ELF-1 (cell line): ENCODE measurements at regions not wholly inside any gene's neighbourhood (a gene's known extent, or its start where the extent isn't known, plus 50 kb on each side); places are given as distances from the start of the nearest gene placed in this dataset.
"Not testable (repeated sequence)": the region's sequence is repeated elsewhere in the genome, so short reads cannot be mapped to it uniquely, and the experiment has no call there.

Source experiments
- DNase-seq: peaks from one replicate; pipeline ENCODE4 v3.0.0-alpha.2; 2016; ENCODE audit warnings: low read depth, low spot score

DNA sequence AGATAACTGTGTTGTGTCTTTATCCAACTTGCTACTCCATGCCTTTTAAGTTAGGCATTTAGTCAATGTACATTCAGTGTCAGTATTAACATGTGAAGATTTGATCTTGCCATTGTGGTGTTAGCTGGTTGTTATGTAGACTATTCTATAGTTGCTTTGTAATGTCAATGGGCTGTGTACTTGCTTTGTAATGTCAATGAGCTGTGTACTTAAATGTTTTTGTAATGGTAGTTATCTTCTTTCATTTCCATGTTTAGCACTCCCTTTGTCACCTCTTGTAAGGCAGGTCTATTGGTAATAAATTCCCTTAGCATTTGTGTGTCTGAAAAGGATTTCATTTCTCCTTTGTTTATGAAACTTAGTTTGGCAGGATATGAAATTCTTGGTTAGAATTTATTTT, 53.4 kb downstream of the MC4R start:
- no peak for DNase-seq

DNA sequence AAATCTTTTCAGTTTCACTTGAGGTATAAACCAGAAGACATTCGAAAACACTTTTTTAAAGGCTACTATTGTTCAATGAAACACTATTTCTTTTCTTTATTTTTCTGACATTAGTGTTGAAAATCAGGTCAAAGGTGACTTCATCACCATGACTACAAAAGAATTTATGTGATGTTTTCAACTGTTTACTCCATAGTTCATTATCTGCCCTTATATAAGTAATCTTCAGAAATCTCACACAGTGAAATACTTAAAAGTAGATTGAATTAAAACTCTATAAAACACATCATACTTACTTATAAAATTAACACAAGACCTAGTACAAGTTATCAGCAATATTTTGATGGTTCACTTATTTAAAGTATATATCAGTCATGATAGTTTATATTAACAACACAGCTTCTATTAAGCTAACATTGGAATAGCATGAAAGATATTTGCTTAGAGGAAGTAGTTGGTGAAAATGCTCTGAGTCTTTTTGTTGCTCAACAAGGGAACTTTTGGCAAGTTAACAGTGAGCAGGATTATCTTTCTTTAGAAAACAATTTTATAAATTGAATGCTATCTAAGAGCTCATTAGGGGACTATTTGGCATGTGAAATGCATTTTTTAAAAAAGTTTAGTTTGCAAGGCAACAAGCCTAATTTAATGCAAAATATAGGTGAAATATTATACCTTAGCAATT, 60.8 kb downstream of the MC4R start:
- no peak for DNase-seq

DNA sequence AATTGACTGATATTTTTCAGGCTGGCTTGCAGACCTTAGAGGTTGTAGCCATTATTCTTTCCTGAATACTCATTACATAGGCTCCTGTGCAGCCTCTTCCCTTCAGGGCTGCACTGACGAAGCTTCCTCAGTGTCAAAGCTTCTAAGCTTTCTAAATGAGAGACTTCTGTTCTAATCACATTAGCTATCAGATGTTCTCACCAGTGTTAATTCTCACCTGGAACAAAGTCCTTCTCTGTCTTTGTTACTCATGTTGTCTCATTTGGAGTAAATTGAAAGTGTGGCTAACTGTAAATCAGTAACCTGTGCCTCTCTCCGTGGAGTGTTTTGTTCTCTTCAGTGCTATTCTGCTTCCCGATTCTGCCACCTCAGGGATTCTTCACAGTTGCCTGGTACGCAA, 76.9 kb downstream of the MC4R start:
- DNase-seq = no peak

DNA sequence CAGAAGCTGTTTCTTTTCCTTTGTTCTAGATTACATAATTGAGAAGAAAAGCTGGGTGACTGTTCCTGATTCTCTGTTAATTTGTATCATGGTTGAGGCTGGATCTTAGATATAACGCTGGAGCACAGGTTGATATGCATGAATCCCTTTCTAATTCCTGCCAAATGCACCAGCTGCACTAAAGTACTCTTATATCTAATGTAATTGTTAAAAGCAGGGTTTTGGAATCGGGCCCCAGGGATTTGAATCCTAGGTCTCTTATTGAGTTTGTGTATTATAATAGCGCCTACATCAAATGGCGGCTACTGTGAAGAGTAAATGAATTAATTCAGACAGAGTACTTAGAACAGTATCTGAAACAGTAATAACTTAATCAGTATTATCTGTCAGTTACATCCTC, 80.4 kb downstream of the MC4R start:
- DNase-seq = no peak

DNA sequence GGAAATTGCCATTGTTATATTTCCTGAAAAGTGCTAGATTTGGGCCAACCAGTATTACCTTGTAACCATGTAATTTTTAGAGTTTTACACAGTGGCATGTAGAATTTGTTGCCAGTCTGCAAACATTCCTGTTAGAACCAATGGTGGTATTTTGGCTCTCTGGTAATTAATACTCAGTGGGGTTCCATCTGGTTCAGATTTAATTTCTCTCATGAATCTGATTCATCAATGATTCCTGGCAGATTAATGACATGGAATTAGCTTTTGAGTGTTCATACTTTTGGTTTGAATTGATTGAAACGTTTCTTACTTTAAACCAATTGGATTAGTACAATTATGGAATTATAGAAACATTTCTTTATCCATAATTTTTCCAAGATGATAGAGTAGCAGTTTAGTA, 93.2 kb downstream of the MC4R start:
- DNase-seq = no peak

DNA sequence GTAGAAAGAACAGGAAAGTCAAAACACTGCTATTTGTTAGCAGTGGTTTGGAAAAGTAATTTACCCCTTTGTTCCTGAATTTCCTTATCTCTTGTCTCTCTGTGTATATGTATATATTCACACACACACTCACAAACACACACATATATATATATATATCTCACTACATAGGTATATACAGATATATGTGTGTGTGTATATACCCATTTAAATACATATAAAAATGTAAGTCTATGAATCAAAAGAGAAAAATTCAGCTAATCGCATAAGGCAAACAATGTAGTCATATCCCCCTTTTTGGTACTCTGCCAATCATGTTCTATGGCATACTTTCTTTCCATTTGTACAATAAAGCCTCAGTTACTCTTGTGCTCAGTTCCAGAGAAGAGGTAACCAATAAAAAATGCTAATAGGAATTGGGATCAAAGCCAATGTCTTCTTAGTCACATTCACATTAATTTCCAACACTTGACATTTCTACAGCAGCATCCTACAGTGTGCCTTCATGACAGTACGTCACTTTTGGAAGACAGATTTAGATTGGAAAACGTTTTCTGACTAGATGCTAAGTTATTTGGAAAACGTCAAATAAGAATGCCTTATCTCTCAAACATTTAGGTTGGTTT, 94.6 kb downstream of the MC4R start:
- no peak for DNase-seq

- DNase-seq = no peak
These were observed 105.0 kb downstream of the MC4R start for GRCh38 chr18:60267391-60268058.

DNA sequence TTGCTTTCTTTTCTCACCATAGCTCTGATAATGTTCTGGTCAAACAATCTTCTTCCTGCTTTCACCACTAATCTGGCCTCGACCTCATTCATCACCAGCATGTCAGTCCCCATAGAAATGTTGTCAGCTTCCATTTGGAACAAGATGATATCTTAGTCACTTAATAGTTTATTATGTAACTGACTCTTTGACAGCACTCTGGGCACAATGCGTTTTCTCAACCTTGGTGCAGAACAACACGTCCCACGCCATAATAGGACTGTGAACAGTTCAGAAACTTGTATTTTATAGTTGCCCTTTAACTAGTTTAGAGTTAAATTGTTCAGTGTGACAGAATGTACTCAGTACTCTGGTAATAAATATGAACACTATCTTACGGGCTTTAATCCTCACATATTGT, 106.0 kb downstream of the MC4R start:
- no peak for DNase-seq

DNA sequence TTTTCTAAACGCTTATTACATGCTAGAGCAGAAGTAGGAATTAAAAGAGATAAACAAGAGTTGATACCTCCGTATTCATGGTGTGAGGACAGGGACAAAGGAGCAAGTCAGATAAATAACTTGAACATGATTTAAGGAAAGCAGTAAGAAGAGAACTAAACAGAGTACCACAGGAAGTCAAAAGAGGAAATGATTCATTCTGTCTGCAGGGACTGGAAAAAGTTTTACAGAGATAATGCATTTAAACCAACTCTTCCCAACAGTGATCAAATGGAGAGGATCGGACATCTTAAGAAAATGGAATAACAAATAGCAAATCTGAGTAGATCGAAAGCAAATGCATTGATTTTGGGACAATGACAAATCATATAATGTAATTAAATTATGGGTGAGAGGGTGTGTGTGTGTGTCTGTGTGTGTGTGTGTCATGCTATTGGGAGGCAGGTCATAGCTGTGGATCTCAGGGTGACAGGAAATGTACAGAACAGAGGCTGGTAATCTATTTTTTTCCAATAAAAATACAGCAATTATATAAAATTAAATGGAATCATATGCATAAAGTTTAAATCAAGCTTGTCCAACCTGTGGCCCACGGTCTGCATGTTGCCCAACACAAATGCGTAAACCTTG, 113.4 kb downstream of the MC4R start:
- DNase-seq = no peak

DNA sequence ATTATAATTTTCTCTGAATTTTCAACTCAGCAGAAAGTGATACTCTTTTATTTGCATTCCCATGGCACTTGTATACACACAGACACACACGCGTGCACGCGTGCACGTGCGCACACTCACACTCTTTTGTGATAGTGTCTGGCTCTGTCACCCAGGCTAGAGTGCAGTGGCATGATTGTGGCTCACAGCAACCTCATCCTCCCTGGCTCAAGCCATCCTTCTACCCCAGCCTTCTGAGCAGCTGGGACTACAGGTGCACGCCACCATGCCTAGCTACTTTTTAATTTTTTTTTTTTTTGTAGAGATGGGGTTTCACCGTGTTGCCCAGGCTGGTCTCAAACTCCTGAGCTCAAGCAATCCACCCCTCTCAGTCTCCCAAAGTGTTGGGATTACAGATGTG, 123.2 kb downstream of the MC4R start:
- DNase-seq = no peak

DNA sequence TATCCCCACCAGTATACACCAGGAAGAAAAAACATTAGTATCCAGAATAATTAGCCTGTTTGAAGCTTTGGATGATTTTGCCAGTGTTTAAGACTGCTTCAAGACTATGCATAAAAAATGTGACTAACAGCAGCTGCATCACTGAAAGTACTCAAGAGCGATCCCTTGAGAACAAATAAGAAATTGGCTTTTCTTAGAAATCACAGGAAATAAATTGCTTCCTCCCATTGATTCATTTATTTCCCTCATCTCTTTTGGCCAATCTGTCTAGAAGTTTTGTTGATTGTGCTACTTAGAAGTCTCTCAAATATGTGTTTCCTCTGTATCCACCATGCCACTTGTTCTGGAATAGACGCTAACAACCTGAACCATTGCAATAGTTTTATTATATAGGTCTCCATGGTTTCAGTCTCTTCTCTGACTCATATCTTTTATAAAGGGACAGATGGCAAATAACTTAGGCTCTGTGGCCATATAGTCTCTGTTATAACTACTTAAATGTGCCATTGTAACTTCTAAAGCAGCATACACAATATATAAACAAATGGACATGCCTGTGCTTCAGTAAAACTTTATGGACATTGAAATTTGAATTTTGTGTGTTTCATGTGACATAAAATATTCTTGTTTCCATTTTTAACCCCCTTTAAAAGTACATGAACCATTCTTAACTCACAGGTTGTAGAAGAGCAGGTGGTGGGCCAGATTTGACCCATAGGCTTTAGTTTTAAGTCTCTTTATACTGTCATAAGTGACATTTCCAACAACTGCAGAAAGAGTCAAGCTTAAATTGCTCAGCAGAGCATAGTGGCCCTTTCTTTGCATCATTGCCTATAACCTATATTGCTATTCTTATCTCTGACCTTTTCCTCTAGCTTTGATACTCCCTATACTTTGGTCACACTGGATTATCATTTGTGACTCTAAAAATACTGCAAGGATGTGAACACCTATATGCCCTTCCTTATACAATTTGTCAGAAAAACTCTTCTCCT, 123.9 kb downstream of the MC4R start:
- DNase-seq = no peak

DNA sequence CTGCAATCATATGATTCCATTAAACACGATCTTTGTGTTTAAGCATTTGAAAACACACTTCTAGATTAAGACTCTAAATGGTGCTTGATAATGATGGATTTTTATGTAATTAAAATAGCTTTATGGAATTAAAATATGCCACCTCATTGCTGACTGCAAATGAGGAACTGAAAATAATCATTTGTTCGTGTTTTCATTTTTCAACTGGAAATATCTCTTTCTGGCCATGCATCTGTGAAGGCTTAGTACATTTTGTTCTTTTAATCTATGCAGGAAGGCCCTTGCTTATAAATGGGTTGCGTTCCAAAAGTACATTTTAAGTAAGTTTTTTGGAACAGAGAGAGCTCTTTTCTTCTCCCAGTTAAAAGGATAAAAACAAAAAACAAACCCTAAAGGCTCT, 125.5 kb downstream of the MC4R start:
- no peak for DNase-seq

DNA sequence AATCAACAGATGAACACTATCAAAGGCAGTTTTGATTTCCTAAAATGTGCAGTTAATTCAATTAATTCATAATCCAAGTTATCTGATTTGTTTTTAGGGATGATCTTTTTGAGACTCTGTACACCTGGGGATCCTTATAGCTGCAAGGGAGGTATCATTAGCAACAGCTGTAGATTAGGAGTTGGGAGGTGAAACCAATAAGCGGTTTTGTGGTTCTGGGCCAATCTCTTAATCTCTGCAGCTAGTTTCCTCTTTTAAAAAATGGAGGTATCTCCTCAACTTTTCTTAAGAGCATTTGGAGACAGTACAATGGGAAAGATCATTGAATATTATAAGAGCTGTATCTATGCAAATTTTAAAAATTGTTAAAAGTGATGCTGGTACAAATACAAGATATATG, 126.0 kb downstream of the MC4R start:
- DNase-seq = no peak

DNA sequence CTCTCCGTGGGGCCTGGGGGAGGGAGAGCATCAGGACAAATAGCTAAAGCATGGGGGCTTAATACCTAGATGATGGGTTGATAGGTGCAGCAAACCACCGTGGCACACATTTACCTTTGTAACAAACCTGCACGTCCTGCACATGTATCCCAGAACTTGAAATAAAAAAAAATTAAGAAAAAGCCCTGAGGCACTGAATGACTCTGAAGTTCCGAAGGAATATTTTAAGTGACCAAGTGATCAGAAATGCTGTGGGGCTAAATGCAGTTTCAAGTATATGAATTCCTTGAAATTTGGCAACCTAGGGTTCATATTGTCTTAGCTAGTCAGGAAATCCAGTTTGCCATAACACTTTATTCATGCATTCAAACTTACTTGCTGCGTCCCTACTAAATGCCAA, 127.5 kb downstream of the MC4R start:
- DNase-seq = no peak

DNA sequence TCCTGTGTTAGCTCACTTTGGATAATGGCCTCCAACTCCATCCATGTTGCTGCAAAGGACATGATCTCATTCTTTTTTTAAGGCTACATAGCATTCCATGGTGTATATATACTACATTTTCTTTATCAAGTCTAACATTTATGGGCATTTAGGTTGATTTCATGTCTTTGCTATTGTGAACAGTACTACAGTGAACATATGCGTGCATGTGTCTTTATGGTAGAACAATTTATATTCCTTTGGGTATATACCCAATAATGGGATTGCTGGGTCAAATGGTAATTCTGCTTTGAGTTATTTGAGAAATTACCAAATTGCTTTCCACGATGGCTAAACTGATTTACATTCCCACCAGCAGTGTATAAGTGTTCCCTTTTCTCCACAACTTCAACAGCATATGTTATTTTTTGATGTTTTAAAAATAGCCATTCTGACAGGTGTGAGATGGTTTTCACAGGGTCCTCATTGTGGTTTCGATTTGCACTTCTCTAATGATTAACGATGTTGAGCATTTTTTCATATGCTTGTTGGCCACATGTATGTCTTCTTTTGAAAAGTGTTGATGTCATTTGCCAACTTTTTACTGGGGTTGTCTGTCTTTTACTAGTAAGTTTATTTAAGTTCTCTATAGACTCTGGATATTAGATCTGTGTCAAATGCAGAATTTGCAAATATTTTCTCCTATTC, 133.4 kb downstream of the MC4R start:
- DNase-seq = not testable (repeated sequence)

DNA sequence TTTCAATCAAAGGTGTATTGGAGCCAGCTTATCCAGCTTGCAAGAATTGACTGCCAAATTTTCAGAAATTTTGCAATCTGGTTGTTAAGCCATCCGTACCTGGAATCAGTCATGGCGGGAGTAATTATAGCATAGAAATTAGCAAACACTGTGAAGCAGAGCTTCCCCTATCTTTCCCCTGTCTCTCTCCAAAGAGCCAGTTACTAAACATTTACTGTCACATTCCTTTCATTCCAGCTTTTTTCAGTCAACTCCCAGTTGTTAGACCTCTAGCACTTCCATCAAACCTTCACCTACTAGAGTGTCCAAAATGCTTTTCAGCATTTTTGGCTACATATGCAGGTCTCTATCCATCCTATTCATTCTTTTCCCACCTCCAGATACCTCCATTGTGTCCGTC, 137.4 kb downstream of the MC4R start:
- DNase-seq = no peak

- no peak for DNase-seq
These were observed 140.0 kb downstream of the MC4R start for GRCh38 chr18:60232541-60232940.

DNA sequence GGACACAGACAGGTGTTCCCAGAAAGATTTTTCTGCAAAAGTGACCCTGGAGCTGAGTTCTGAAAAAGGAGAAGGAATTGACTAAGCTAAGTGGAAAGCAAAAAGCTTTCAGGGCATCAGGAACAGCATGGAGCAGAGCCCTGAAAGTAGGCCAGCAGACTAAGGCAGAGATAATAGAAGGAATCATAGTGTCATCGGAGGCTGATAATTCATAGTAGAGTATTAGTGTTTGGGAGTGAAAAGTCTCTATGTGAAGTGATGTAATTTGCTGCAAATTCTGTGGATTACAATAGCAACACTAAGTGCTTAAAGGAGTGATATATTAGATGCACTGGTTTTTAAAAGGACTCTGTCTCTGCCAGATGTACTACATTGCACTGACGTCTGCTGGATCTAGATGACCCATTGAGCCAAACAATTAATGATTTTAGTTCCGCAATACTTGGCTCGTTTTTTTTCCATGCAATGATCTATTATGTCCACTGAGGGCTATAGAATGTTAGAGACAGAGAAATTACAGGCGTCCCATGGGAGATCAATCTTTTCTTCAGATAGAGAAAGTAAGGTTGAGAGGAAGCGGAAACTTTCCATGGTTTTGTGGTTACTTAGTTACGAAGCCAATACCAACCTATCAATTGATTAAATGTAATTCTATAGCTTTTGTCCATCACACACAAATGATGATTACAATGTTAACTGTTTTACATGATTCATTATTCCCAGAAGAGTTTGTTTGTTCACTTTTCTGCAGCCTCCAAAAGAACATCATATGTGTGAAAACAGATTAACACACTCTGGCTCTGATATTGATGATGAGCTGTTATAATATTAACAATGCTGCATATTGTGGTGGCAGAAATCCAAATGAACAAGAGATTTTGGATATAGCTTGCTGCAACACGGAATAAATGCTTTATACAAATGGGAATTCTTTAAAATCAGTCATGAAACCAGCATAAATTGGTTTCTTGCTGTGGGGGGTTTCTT, 143.7 kb downstream of the MC4R start:
- DNase-seq = no peak

DNA sequence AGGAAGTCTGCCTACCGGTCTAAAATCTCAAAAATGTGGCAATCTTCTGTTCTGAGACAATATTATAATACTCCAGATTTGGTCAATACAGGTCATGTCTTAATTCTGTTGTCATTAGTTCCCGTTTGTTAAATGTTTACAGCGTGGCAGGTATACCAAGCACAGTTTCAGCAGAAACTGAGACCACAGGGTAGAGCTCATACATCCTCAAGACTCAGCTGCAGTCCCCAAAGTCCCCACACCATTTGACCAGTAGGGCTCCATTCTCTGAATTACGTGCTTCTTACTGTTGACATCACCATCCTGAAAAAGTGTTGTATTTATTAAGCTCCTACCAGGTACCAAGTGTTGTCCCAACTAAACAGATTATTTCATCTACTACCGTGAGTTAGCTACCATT, 157.1 kb downstream of the MC4R start:
- DNase-seq = no peak

DNA sequence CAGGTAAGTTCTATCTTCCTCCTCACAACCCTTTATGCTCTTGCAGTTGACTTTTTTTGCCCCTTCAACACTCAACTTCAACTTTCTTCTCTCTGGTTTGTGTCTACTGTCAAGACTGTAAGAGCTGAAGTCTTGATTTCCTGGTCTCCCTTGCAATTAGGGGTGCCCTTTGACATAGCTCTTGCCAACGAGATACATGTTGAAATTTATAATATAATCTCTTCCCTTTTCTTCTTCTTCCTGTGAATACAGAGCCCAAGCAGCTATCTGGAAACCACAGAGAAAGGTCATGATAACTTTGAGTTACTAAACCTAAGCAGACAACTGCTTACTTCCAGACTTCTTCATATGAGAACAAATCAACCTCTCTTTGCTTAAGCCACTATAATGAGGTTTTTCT, 163.5 kb downstream of the MC4R start:
- no peak for DNase-seq
